HEK293T (cell line): ENCODE measurements at regions not wholly inside any gene's neighbourhood (a gene's known extent, or its start where the extent isn't known, plus 50 kb on each side); places are given as distances from the start of the nearest gene placed in this dataset.

Experiments used
- CTCF ChIA-PET: fragments of 350-600 bp; formaldehyde crosslinking; extraction: SDS; loops from one replicate; lab custom pipeline; 2021; ENCODE audit warnings: antibody characterized with exemption, inconsistent platforms; lab: Yijun Ruan, JAX
- POLR2A ChIA-PET: fragments of 350-600 bp; formaldehyde crosslinking; extraction: SDS; loops from one replicate; lab custom pipeline; 2020; ENCODE audit warnings: antibody characterized with exemption, inconsistent platforms; lab: Yijun Ruan, JAX
- DNase-seq: peaks from one replicate; pipeline ENCODE4 v3.0.0; 2012; ENCODE audit warnings: mixed read lengths; ENCODE audit errors: extremely low spot score
- ARNT ChIP-seq: fragments of 450-650 bp; IDR thresholded peaks from 2 replicates; pipeline ENCODE4 v1.6.1; 2017; ENCODE audit warnings: mild to moderate bottlenecking
- BHLHE40 ChIP-seq: fragments of 450-650 bp; IDR thresholded peaks from 2 replicates; pipeline ENCODE4 v1.6.1; 2016; ENCODE audit warnings: mild to moderate bottlenecking, moderate library complexity, borderline replicate concordance
- CTBP1 ChIP-seq: fragments of 450-650 bp; IDR thresholded peaks from 2 replicates; pipeline ENCODE4 v1.6.1; 2016; ENCODE audit warnings: borderline replicate concordance
- ELF4 ChIP-seq: fragments of 450-650 bp; IDR thresholded peaks from 2 replicates; pipeline ENCODE4 v1.6.1; 2017; ENCODE audit warnings: antibody characterized with exemption
- FOXA1 ChIP-seq: fragments of 450-650 bp; IDR thresholded peaks from 2 replicates; pipeline ENCODE4 v1.6.1; 2016; ENCODE audit warnings: mild to moderate bottlenecking
- FOXK2 ChIP-seq: fragments of 450-650 bp; IDR thresholded peaks from 2 replicates; pipeline ENCODE4 v1.6.1; 2016; ENCODE audit warnings: mild to moderate bottlenecking
- FOXM1 ChIP-seq: fragments of 450-650 bp; IDR thresholded peaks from 2 replicates; pipeline ENCODE4 v1.6.1; 2017; ENCODE audit warnings: mild to moderate bottlenecking, borderline replicate concordance
- HDGF ChIP-seq: fragments of 450-650 bp; IDR thresholded peaks from 2 replicates; pipeline ENCODE4 v1.6.1; 2017; ENCODE audit warnings: antibody characterized with exemption, borderline replicate concordance
- L3MBTL2 ChIP-seq: fragments of 450-650 bp; conservative IDR thresholded peaks from 2 replicates; pipeline ENCODE4 v1.6.1; 2016; ENCODE audit warnings: mild to moderate bottlenecking
- LEF1 ChIP-seq: fragments of 450-650 bp; IDR thresholded peaks from 2 replicates; pipeline ENCODE4 v1.6.1; 2017; ENCODE audit warnings: mild to moderate bottlenecking, borderline replicate concordance
- NFRKB ChIP-seq: fragments of 450-650 bp; IDR thresholded peaks from 2 replicates; pipeline ENCODE4 v1.6.1; 2016; ENCODE audit warnings: mild to moderate bottlenecking, moderate library complexity
- PKNOX1 ChIP-seq: fragments of 450-650 bp; IDR thresholded peaks from 2 replicates; pipeline ENCODE4 v1.6.1; 2016
- SP1 ChIP-seq: fragments of 450-650 bp; IDR thresholded peaks from 2 replicates; pipeline ENCODE4 v1.6.1; 2017
- SUZ12 ChIP-seq: fragments of 450-650 bp; IDR thresholded peaks from 2 replicates; pipeline ENCODE4 v1.6.1; 2016; ENCODE audit warnings: mild to moderate bottlenecking
- TARDBP ChIP-seq: fragments of 450-650 bp; IDR thresholded peaks from 2 replicates; pipeline ENCODE4 v1.6.1; 2016
- ZNF384 ChIP-seq: fragments of 450-650 bp; IDR thresholded peaks from 2 replicates; pipeline ENCODE4 v1.6.1; 2016

GRCh38 chr9:85208666-85209065, 533.1 kb downstream of the AGTPBP1 start:
- CTCF ChIA-PET, result no interaction called here
- no peak for TF ChIP-seq FOXK2
- TF ChIP-seq SUZ12, result no peak
- no peak for TF ChIP-seq CTBP1
- TF ChIP-seq LEF1, result no peak
- TF ChIP-seq FOXM1, result no peak
- TF ChIP-seq ELF4, result no peak
- no peak for TF ChIP-seq HDGF
- TF ChIP-seq TARDBP, result no peak
- DNase-seq, result no peak
- POLR2A ChIA-PET, result no interaction called here

GRCh38 chr9:85204176-85204575, 534.6 kb downstream of the NTRK2 start:
- ChIA-PET POLR2A (no interaction called here), CTCF (no interaction called here)
- no peak for TF ChIP-seq ZNF384
- TF ChIP-seq FOXM1, result no peak
- no peak for TF ChIP-seq CTBP1
- TF ChIP-seq HDGF, result no peak
- no peak for TF ChIP-seq NFRKB
- no peak for TF ChIP-seq L3MBTL2
- TF ChIP-seq LEF1, result no peak
- TF ChIP-seq SUZ12, result no peak
- no peak for TF ChIP-seq TARDBP
- TF ChIP-seq BHLHE40, result no peak
- no peak for TF ChIP-seq FOXK2
- DNase-seq, result no peak

DNA sequence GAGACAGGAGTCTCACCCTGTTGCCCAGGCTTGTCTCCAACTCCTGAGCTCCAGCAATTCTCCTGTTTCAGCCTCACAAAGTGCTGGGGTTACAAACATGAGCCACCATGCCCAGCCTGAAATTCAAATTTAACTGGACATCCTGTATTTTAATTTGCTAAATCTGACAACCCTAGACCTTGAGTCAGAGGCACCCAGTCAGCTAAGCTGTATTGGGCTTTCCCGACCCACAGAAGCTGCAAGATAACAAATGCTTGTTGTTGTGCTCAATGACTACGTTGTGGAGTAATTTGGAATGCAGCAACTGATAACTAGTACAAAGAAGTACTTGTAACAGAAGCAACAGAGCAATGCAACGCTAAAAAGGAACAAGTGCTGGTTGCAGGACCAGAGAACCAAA, 533.1 kb downstream of the NTRK2 start:
- CTCF ChIA-PET, result no interaction called here
- no peak for DNase-seq
- TF ChIP-seq FOXA1, result no peak
- TF ChIP-seq ELF4, result no peak
- no peak for TF ChIP-seq ARNT
- no peak for TF ChIP-seq ZNF384
- TF ChIP-seq NFRKB, result no peak
- TF ChIP-seq HDGF, result no peak
- TF ChIP-seq CTBP1, result no peak
- TF ChIP-seq FOXM1, result no peak
- no peak for TF ChIP-seq LEF1
- no peak for TF ChIP-seq FOXK2
- TF ChIP-seq L3MBTL2, result no peak
- no peak for TF ChIP-seq TARDBP
- no peak for TF ChIP-seq SP1
- TF ChIP-seq PKNOX1, result no peak
- no peak for TF ChIP-seq SUZ12
- no peak for TF ChIP-seq BHLHE40
- POLR2A ChIA-PET, result no interaction called here

- TF ChIP-seq CTBP1, result no peak
- TF ChIP-seq NFRKB, result no peak
- TF ChIP-seq BHLHE40, result no peak
- TF ChIP-seq SP1, result no peak
- no peak for TF ChIP-seq PKNOX1
- no peak for TF ChIP-seq HDGF
- TF ChIP-seq ZNF384, result no peak
- TF ChIP-seq FOXM1, result no peak
- no peak for TF ChIP-seq L3MBTL2
- TF ChIP-seq FOXA1, result no peak
- no peak for TF ChIP-seq ARNT
- TF ChIP-seq LEF1, result no peak
- no peak for TF ChIP-seq ELF4
- no peak for TF ChIP-seq SUZ12
- no peak for DNase-seq
- ChIA-PET CTCF (no interaction called here), POLR2A (no interaction called here)
Observed at GRCh38 chr9:85200726-85201404, 531.3 kb downstream of the NTRK2 start.

DNA sequence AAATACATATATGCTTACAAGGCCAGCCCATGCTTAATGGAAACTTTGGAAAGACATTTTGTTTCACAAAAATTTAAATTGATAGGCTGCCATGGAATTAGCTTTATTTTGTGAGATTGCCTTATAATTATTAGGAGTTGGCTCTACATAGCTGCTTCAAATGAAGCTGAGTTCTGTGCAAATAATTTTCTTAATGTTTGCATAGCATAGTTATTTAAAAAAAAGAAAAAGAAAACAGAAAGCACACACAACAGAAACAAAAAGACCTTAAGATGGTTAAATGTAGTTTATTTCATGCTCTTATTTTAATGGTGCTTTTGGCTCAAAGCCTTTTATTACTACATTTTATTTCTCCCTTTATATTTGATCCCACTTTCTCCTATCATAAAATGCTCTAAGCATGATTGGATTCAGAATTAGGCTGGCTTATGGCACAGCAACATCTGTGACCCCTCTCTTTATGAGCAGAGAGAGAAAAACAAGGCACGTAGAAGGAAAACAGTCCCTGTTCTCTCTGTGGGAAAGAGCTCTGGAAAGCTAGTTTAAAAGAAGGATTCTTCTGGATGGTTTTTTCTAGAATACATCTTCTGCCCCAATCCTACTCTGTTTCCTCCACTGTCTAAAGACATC, 530.5 kb downstream of the NTRK2 start:
- DNase-seq, result no peak
- ChIA-PET POLR2A (no interaction called here), CTCF (no interaction called here)
- TF ChIP-seq FOXM1, result no peak
- no peak for TF ChIP-seq TARDBP
- no peak for TF ChIP-seq L3MBTL2
- no peak for TF ChIP-seq ZNF384
- no peak for TF ChIP-seq ELF4
- no peak for TF ChIP-seq CTBP1
- TF ChIP-seq FOXA1, result no peak
- TF ChIP-seq NFRKB, result no peak
- TF ChIP-seq FOXK2, result no peak
- no peak for TF ChIP-seq PKNOX1
- TF ChIP-seq BHLHE40, result no peak

GRCh38 chr9:85192750-85193149, 523.2 kb downstream of the NTRK2 start:
- CTCF ChIA-PET, result no interaction called here
- POLR2A ChIA-PET, result no interaction called here
- DNase-seq, result no peak
- TF ChIP-seq TARDBP (no peak), FOXA1 (no peak), CTBP1 (no peak), FOXK2 (no peak), ARNT (no peak), NFRKB (no peak), SUZ12 (no peak), LEF1 (no peak), SP1 (no peak), ELF4 (no peak), HDGF (no peak), PKNOX1 (no peak), L3MBTL2 (no peak), BHLHE40 (no peak), FOXM1 (no peak), ZNF384 (no peak)
